Renal cortex interstitium (tissue), 11 donors: ENCODE measurements at regions not wholly inside any gene's neighbourhood (a gene's known extent, or its start where the extent isn't known, plus 50 kb on each side); places are given as distances from the start of the nearest gene placed in this dataset.

Experiments used
- DNase-seq, 11 donors: peaks; one replicate each; pipeline ENCODE4 v3.0.0-alpha.2; 2013; ENCODE audit warnings: low read depth in 9 of 11, low spot score in 4 of 11; ENCODE audit errors: extremely low read depth in 1 of 11

- DNase-seq, result no peak
Observed at GRCh38 chr5:3218916-3219650, 376.5 kb upstream of the IRX1 start.

DNA sequence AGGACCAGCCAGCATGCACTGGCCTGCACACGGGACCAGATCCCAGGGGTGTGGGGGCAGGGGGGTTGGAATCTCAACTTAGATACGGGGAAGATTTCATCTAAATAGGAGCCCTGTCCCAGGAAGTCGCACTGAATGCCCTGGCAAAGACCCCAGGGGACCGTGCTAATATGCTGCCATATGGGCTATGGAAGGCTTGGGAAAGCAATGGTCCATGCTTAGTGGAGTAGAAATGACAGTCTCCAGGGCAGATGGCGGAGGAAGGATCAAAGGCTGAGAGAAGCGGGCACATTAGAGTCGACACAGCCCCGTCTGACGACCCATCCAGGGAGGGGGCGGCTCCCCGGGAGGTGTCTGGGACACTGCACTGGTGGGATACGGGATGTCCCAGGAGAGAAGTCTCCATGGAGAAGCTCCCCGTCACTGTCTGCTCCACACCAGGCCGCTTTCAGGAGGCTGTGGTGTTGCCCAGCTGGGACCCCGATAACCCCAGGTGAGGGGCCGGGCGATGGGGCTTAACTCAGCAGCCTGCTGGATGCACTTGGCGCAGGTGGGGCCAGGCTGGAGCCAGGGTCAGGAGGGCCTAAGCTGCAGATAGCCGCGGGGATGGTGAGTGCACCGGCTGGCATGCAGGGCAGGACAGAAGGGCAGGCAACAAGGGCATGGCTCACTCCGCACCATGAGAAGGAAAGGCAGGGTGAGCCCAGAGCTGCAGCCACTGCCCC lies 377.7 kb upstream of the IRX1 start:
- no peak for DNase-seq

- DNase-seq, result no peak
Observed at GRCh38 chr5:3217114-3217513, 378.5 kb upstream of the IRX1 start.

GRCh38 chr5:3216386-3216785 lies 379.2 kb upstream of the IRX1 start:
- no peak for DNase-seq

- DNase-seq, result no peak
Observed at GRCh38 chr5:3214838-3215374, 380.7 kb upstream of the IRX1 start.

GRCh38 chr5:3214396-3214795 lies 381.2 kb upstream of the IRX1 start:
- DNase-seq, result no peak

- DNase-seq, result no peak
Observed at GRCh38 chr5:3212869-3213268, 382.8 kb upstream of the IRX1 start.

GRCh38 chr5:3210531-3210930 lies 385.1 kb upstream of the IRX1 start:
- no peak for DNase-seq

GRCh38 chr5:3209918-3210317 lies 385.7 kb upstream of the IRX1 start:
- no peak for DNase-seq

GRCh38 chr5:3202570-3202969 lies 393.1 kb upstream of the IRX1 start:
- DNase-seq, result no peak

- no peak for DNase-seq
Observed at GRCh38 chr5:3201941-3202340, 393.7 kb upstream of the IRX1 start.

DNA sequence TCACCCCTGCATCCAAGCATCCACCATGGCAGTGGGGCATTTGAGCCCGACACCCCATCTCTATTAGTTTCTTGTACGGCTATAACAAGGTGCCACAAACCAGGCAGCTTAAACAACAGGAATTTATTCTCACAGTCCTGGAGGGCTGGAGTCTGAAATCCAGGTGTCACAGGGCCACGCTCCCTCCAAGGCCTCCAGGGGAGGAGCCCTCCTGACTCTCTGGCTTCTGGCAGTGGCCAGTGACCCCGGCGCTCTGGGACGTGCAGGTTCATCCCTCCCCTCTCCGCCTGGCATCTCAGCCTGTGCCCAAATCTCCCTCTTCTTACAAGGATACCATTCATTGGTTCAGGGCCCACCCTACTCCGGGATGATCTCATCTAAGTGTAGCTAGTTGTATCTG lies 394.5 kb upstream of the IRX1 start:
- DNase-seq, result no peak

GRCh38 chr5:3199962-3200755 lies 395.5 kb upstream of the IRX1 start:
- DNase-seq, result no peak

- no peak for DNase-seq
Observed at GRCh38 chr5:3198074-3198449, 397.6 kb upstream of the IRX1 start.

DNA sequence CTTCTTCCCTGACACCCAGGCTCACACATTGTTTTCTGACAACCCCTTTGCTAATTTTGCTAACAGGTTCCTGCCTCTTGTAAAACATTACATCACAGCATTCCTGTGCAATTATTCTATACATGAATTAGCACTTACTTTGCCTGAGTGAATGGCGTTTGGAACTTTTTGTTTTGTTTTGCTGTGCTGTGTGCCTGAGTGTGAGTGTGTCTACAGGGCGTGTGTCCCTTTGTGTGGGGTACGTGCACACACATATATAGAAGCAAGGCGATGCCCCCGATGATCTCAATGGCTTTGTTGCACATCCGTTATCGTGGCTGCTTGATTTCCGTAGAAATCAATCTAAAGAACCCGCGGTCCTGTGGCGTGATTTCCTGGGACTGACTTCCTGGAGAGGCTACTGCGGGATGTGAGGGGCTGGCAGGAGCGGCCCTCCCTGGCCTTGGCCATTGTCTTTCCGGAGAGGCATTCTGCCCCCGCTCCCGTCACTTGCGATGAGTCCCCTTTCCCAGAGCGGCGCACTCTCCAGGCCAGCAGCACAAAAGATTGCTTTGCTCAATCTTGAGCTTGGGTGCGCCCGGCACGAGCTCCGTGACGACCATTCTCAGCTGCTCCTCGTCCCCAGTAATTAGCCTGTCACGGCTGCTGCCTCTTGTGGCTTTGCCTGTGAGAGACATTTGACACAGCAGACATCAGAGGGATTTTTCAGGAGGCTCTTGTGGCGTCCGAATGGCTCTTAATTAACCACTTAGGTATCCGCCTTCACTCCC lies 398.1 kb upstream of the IRX1 start:
- DNase-seq, result peak in 9 of 11 donors; percentile 27 to 64 (median 46)

- DNase-seq, result no peak
Observed at GRCh38 chr5:3195994-3196393, 399.6 kb upstream of the IRX1 start.

GRCh38 chr5:3194684-3195083 lies 400.9 kb upstream of the IRX1 start:
- no peak for DNase-seq

DNA sequence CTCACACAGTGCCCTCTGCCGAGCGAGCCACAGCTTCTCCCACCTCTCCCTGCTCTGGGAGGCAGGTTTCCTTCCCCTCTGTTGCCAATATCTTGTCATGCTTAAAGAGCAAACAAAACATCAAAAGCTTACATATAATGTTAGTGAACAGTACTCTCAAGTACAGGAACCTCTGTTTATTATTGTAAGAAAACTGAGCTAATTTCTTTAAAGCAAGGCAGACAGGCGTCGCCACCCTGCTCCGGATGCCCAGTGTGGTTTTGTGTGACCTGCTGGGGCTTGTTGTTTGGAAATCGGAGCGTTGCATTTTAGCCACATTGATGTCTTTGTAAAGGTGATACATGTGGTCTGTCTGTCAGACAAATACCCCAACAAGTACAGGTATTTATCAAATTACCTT lies 401.4 kb upstream of the IRX1 start:
- DNase-seq, result peak in 1 of 11 donors; percentile 23

GRCh38 chr5:3191585-3191984 lies 404.0 kb upstream of the IRX1 start:
- no peak for DNase-seq
